Stimulated activated naive CD8-positive, alpha-beta T cell treated with anti-CD3 and anti-CD28 coated beads, Interleukin-15, Interleukin-2, amounts not matched to agents 100 ng/mL and 50 ng/mL, for 24 hours (primary cell): ENCODE measurements at regions not wholly inside any gene's neighbourhood (a gene's known extent, or its start where the extent isn't known, plus 50 kb on each side); places are given as distances from the start of the nearest gene placed in this dataset.

ENCODE experiments used
- H3K27ac Mint-ChIP-seq: one replicate; pipeline ENCODE4 v1.8.0; 2021; ENCODE audit warnings: mild to moderate bottlenecking, mixed read lengths
- H3K27me3 Mint-ChIP-seq: one replicate; pipeline ENCODE4 v1.8.0; 2021; ENCODE audit warnings: mixed read lengths
- H3K36me3 Mint-ChIP-seq: one replicate; pipeline ENCODE4 v1.8.0; 2021; ENCODE audit warnings: low read depth, mixed read lengths
- H3K4me1 Mint-ChIP-seq: one replicate; pipeline ENCODE4 v1.8.0; 2021; ENCODE audit warnings: low read depth, mixed read lengths
- H3K4me3 Mint-ChIP-seq: one replicate; pipeline ENCODE4 v1.8.0; 2021; ENCODE audit warnings: mild to moderate bottlenecking, mixed read lengths
- H3K9me3 Mint-ChIP-seq: one replicate; pipeline ENCODE4 v1.8.0; 2021; ENCODE audit warnings: mixed read lengths

DNA sequence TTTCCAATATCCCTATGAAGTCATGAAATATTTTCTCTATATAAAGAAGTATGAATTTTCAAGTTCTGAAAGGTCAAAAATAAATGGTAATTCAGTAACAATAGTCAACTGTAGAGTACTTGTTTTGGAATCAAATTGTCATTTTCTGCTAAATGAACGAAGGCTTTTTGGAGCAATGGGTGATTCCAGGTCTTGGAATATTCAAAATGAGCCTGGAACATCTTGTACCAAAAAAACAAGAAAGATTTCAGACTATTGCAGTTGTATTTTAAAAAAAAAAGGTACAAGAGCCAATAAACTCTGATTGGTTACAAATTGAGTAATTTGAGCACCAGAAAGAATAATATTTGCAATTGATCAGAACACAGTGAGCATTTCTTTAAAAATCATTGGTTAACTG is 730.1 kb downstream of the DTWD2 start:
- Mint-ChIP-seq H3K4me1 (no peaks in the 10 kb centered on the region), H3K36me3 (no peaks in the 10 kb centered on the region), H3K9me3 (no peaks in the 10 kb centered on the region), H3K27ac (no peak overlapping the region), H3K27me3 (no peaks in the 10 kb centered on the region), H3K4me3 (no peak overlapping the region)

DNA sequence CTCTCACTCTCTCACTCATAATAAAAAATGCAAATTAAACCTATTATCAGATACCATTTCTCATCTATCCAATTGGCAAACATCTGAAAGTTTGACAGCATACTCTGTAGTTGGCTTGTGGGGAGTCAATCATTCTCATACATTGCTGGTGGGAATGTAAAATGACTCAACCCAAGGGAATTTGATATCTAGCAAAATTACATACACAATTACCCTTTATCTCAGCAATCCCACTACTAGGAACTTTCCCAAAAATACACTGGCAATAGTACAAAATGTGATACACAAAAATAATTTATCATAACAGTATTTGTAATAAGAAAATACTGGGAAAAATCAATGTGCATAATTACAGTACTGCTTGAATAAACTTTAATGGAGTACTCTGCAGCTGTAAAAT is 731.3 kb downstream of the DTWD2 start:
- H3K4me1 Mint-ChIP-seq = no peaks in the 10 kb centered on the region
- no peak overlapping the region for H3K27ac Mint-ChIP-seq
- no peaks in the 10 kb centered on the region for H3K27me3 Mint-ChIP-seq
- no peak overlapping the region for H3K4me3 Mint-ChIP-seq
- H3K9me3 Mint-ChIP-seq = peaks cover under 1% of the 10 kb centered on the region
- H3K36me3 Mint-ChIP-seq = no peaks in the 10 kb centered on the region

DNA sequence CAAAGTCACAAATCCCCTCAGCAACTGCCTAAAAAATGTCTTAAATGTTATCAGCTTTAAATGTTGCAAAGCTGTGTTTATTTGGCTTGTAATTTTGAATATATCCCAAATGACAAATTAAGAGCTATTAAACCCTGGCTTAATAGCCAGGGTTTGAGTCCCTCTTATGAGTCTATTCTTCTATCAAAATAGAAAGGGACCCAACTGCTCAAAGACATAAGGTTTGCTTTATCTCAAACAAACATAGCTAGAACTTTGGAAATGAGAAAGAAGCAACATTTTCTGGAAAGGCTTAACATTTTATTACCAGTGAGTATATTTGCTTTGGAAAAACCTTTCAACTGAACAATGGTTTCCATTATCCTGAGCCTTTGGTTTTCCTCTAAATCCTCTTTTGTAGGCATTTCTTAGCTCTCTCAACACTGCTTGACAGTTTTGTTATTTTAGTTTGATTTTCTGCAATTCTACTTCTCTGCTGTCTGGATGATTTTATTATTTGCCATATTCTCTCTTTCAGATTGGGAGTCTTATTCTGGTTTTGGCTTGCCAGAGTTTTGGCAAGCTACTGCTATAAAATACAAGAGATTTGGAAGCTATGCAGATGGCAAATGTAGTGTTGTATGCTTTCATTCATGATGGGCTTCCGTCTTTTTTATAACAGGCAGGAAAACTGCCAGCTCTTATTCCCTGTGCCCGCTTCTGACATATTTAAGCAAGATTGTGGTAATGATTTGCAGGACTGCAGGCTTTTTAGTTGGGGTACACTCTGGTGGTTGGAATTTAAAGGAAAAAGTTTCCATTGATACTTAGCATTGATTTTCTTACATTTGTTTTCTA is 734.9 kb downstream of the DTWD2 start:
- H3K27me3 Mint-ChIP-seq = no peaks in the 10 kb centered on the region
- no peak overlapping the region for H3K4me3 Mint-ChIP-seq
- no peak overlapping the region for H3K27ac Mint-ChIP-seq
- H3K9me3 Mint-ChIP-seq = peaks cover 18% of the 10 kb centered on the region
- no peaks in the 10 kb centered on the region for H3K36me3 Mint-ChIP-seq
- no peaks in the 10 kb centered on the region for H3K4me1 Mint-ChIP-seq

GRCh38 chr5:118249386-118249785 is 739.0 kb downstream of the DTWD2 start:
- no peak overlapping the region for H3K4me3 Mint-ChIP-seq
- H3K4me1 Mint-ChIP-seq = no peaks in the 10 kb centered on the region
- peaks cover 22% of the 10 kb centered on the region for H3K9me3 Mint-ChIP-seq

DNA sequence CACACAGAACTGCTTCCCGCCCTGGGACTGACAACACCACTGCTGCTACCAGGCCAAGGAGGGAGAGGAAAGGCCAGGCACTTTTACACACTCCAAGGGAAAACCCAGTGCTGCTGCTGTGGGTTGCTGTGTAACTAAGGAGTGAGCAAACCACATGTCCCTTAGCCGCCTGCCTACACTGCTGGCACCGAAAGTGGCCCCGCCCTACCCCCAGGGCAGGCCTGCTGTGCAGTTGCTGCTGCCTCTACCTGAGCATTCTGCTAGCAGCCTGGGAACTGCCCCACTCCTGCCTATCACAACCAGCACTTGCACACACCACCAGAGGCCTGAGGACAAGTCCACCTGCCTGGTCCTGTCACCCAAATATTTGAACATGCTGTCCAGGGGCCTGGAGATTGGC is 740.9 kb downstream of the DTWD2 start:
- Mint-ChIP-seq H3K27me3 (no peaks in the 10 kb centered on the region), H3K9me3 (peaks cover 22% of the 10 kb centered on the region), H3K4me3 (no peak overlapping the region), H3K4me1 (no peaks in the 10 kb centered on the region), H3K27ac (no peak overlapping the region), H3K36me3 (no peaks in the 10 kb centered on the region)

More at GRCh38 chr5:118249386-118249785, 739.0 kb downstream of the DTWD2 start:
- H3K27me3 Mint-ChIP-seq = no peaks in the 10 kb centered on the region
- no peak overlapping the region for H3K27ac Mint-ChIP-seq
- no peaks in the 10 kb centered on the region for H3K36me3 Mint-ChIP-seq

DNA sequence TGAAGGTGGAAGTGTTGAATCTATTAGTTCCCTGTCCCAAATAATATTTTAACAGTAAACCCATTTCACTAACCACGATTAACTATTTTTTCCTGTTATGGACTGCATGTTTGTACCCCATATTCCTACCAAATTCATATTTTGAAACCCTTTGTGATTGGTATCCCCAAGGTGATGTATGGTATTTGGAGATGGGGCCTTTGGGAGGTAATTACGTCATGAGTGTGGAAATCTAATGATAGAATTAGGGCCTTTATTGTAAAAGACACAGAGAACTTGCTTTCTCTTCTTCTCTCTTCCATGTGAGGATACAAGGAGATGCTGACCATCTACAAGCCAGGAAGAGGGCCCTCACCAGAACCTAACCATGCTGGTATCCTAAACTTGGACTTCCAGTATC is 744.7 kb downstream of the DTWD2 start:
- H3K9me3 Mint-ChIP-seq = peaks cover 10% of the 10 kb centered on the region
- no peak overlapping the region for H3K27ac Mint-ChIP-seq
- H3K36me3 Mint-ChIP-seq = no peaks in the 10 kb centered on the region
- no peak overlapping the region for H3K4me3 Mint-ChIP-seq
- H3K4me1 Mint-ChIP-seq = no peaks in the 10 kb centered on the region
- H3K27me3 Mint-ChIP-seq = no peaks in the 10 kb centered on the region

- no peaks in the 10 kb centered on the region for H3K4me1 Mint-ChIP-seq
- H3K27ac Mint-ChIP-seq = no peak overlapping the region
- no peaks in the 10 kb centered on the region for H3K36me3 Mint-ChIP-seq
- H3K27me3 Mint-ChIP-seq = no peaks in the 10 kb centered on the region
- H3K9me3 Mint-ChIP-seq = peaks cover 10% of the 10 kb centered on the region
- H3K4me3 Mint-ChIP-seq = no peak overlapping the region
Observed at GRCh38 chr5:118243068-118243467, 745.3 kb downstream of the DTWD2 start.

DNA sequence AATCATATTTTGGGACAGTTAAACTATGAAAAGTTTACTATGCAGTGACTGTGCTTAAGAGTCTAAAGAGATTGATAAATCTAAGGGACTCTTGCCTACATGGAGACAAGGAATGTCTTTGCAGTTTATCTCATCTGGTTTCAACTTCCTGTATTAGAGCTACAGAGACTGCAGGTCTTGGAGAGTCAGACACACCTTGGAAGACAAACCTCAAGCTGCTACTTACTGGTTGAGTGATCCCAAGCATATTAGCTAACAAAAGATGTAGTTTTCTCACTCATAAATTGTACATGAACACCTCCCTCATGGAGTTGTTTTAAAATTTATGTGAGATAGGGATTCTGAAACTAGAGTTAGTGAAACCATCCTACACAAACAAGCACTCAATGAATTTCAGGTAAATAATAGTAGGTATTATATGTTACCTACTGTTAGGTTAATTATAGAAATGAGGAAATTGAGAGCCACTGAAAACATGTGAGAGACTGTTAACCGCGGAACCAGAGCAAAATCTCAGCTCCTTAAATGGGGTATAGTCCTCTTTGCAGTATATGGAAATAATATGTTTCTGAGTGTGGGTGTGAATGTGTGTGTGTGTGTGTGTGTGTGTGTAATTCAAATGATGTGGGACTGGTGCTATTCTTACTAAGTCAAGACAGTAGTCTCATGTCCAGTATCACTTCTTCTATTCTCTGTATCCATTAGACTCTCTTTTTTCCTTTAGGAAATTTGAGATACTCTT is 752.1 kb downstream of the DTWD2 start:
- H3K27ac Mint-ChIP-seq = no peak overlapping the region
- peaks cover 3% of the 10 kb centered on the region for H3K9me3 Mint-ChIP-seq
- H3K4me3 Mint-ChIP-seq = no peak overlapping the region

DNA sequence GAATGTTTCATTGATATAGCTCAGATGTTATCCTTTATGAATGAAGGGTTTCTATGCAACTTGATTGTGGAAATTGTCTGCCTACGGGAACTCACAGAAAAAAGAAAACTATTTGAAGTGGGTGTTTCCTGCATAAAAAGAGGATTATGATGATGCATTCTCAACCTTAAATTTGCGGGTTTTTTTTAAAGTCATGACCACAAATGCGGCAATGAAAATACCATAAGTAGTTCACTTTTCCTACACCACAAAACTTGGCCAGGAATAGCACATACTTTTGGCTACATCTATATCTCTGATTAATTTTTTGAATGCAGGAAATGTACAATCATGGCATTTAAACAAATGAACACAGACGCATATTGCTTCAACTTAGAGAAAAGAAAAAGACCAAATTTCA is 754.7 kb downstream of the DTWD2 start:
- Mint-ChIP-seq H3K36me3 (no peaks in the 10 kb centered on the region), H3K4me1 (no peaks in the 10 kb centered on the region), H3K27me3 (no peaks in the 10 kb centered on the region), H3K4me3 (no peak overlapping the region), H3K27ac (no peak overlapping the region), H3K9me3 (no peaks in the 10 kb centered on the region)

More for the DNA sequence above, 752.1 kb downstream of the DTWD2 start:
- Mint-ChIP-seq H3K27me3 (no peaks in the 10 kb centered on the region), H3K4me1 (no peaks in the 10 kb centered on the region), H3K36me3 (no peaks in the 10 kb centered on the region)

DNA sequence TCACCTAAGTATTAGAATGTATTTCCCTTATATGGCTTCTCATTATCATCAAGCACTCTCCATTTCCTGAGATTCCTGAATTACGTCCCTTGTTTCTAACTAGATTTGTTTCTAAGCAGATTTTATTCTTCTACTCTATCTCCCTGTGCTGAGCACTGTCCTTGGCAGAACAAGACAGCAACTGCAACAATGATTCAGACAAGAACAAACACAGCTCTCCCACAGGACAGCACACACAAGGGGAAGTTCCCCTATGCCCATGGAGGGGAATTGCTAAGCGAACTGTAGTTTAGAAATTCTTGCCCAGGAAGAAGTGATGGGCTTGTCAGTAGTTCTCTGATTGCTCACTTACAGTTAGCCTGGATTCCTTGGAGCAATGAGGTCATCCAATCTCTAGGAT is 759.9 kb downstream of the DTWD2 start:
- H3K9me3 Mint-ChIP-seq = no peaks in the 10 kb centered on the region
- no peaks in the 10 kb centered on the region for H3K4me1 Mint-ChIP-seq
- no peaks in the 10 kb centered on the region for H3K27me3 Mint-ChIP-seq
- H3K27ac Mint-ChIP-seq = no peak overlapping the region
- H3K4me3 Mint-ChIP-seq = no peak overlapping the region
- H3K36me3 Mint-ChIP-seq = no peaks in the 10 kb centered on the region

- Mint-ChIP-seq H3K4me3 (no peak overlapping the region), H3K4me1 (no peaks in the 10 kb centered on the region), H3K27me3 (no peaks in the 10 kb centered on the region), H3K9me3 (no peaks in the 10 kb centered on the region), H3K36me3 (no peaks in the 10 kb centered on the region), H3K27ac (no peak overlapping the region)
Observed at GRCh38 chr5:118224546-118224945, 763.8 kb downstream of the DTWD2 start.

DNA sequence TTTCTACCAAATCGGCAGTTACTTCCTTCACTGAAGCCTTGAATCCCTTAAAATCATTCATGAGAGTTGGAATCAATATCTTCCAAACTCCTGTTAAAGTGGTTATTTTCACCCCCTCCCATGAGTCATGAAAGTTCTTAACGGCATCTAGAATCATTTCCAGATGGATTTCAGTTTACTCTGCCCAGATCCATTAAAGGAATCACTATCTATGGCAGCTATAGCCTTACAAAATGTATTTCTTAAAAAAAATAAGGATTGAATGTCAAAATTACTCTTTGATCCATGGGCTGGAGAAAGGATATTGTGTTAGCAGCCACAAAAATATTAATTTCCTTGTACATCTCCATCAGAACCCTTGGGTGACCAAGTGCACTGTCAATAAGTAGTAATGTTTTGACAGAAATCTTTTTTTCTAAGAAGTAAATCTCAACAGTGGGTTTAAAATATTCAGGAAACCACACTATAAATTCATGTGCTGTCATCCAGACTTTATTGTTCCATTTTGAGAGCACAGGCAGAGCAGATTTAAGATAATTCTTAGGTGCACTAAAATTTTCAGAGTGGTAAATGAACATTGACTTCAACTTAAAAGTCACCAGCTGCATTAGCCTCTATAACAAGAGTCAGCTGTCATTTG is 767.7 kb downstream of the DTWD2 start:
- Mint-ChIP-seq H3K4me3 (no peak overlapping the region), H3K4me1 (no peaks in the 10 kb centered on the region), H3K36me3 (no peaks in the 10 kb centered on the region), H3K27me3 (no peaks in the 10 kb centered on the region), H3K27ac (no peak overlapping the region), H3K9me3 (no peaks in the 10 kb centered on the region)

DNA sequence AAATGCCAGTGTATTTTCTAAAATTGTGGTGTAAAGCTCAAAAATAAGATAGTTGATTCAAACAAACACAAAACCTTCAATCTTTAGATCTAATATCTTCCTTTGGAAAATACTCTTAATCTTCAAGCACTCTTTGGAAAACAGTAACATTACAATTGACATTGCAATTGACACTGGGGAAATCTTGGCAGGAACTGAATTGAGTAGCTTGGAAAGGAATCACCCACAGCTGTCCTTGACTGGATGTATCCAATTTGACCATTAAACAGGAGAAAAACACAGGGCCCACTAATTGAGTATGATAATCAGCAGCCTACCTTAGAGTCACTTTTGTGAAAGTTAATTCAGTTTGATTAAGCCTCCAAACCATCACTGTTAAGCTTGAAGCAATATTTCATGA is 776.7 kb downstream of the DTWD2 start:
- no peaks in the 10 kb centered on the region for H3K36me3 Mint-ChIP-seq
- H3K27ac Mint-ChIP-seq = no peak overlapping the region
- no peaks in the 10 kb centered on the region for H3K27me3 Mint-ChIP-seq
- H3K4me3 Mint-ChIP-seq = no peak overlapping the region
- H3K9me3 Mint-ChIP-seq = peaks cover 6% of the 10 kb centered on the region
- no peaks in the 10 kb centered on the region for H3K4me1 Mint-ChIP-seq

- Mint-ChIP-seq H3K4me1 (no peaks in the 10 kb centered on the region), H3K27me3 (no peaks in the 10 kb centered on the region), H3K9me3 (peaks cover 4% of the 10 kb centered on the region)
Observed at GRCh38 chr5:118208031-118208453, 780.3 kb downstream of the DTWD2 start.

DNA sequence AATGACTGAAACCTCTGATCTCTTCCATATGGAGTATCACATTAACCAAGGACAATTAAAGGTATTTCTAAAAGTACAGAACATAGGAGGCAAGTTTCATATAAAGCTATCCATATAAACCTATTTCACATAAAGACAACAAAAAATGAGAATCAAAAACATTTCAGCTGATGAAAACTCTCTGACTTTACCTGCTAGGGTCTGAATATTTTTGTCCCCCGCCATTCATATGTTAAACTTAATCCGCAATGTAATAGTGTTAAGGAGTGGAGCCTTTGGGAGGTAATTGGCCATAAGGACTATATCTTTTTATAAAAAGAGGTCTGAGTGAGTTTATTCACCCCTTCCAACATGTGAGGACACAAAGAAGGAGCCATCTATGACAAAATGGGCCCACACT is 788.5 kb downstream of the DTWD2 start:
- no peaks in the 10 kb centered on the region for H3K27me3 Mint-ChIP-seq
- H3K4me3 Mint-ChIP-seq = no peak overlapping the region
- H3K4me1 Mint-ChIP-seq = no peaks in the 10 kb centered on the region
- H3K36me3 Mint-ChIP-seq = no peaks in the 10 kb centered on the region
- H3K27ac Mint-ChIP-seq = no peak overlapping the region
- peaks cover 9% of the 10 kb centered on the region for H3K9me3 Mint-ChIP-seq

More at GRCh38 chr5:118208031-118208453, 780.3 kb downstream of the DTWD2 start:
- no peak overlapping the region for H3K4me3 Mint-ChIP-seq
- no peaks in the 10 kb centered on the region for H3K36me3 Mint-ChIP-seq
- no peak overlapping the region for H3K27ac Mint-ChIP-seq
